GM23338 (cell line): ENCODE measurements at regions not wholly inside any gene's neighbourhood (a gene's known extent, or its start where the extent isn't known, plus 50 kb on each side); places are given as distances from the start of the nearest gene placed in this dataset.

ENCODE experiments used
- ATAC-seq: fragments of 200-7000 bp; cut with Tn5 transposase; 3 replicates; pipeline ENCODE4 v1.9.1; 2020
- DNase-seq: peaks from one replicate; pipeline ENCODE4 v3.0.0-alpha.2; 2015; ENCODE audit warnings: low spot score
- H2AFZ ChIP-seq: fragments of 200-600 bp; sonication (generic); 2 replicates; pipeline ENCODE4 v1.8.0; 2016; ENCODE audit warnings: antibody characterized with exemption, mild to moderate bottlenecking, moderate library complexity
- H3F3A ChIP-seq: fragments of 200-600 bp; sonication (generic); replicated peaks from 2 replicates; pipeline ENCODE4 v1.8.0; 2017; ENCODE audit warnings: antibody characterized with exemption, mixed run types, low read depth
- H3K27ac ChIP-seq: fragments of 200-600 bp; sonication (generic); 2 replicates; pipeline ENCODE4 v1.6.1; 2016; ENCODE audit warnings: low read depth
- H3K27me3 ChIP-seq: fragments of 200-600 bp; sonication (generic); 2 replicates; pipeline ENCODE4 v1.8.0; 2016; ENCODE audit warnings: mild to moderate bottlenecking, mixed run types, moderate library complexity; ENCODE audit not compliant: insufficient read depth
- H3K36me3 ChIP-seq: fragments of 200-600 bp; sonication (generic); 2 replicates; pipeline ENCODE4 v1.8.0; 2016; ENCODE audit warnings: mild to moderate bottlenecking; ENCODE audit not compliant: insufficient read depth
- H3K4me1 ChIP-seq: fragments of 200-600 bp; sonication (generic); 2 replicates; pipeline ENCODE4 v1.8.0; 2016; ENCODE audit warnings: mild to moderate bottlenecking, moderate library complexity; ENCODE audit not compliant: insufficient read depth
- H3K4me2 ChIP-seq: fragments of 200-600 bp; sonication (generic); 2 replicates; pipeline ENCODE4 v1.7.1; 2017; ENCODE audit warnings: mixed run types
- H3K4me3 ChIP-seq: fragments of 200-600 bp; sonication (generic); 2 replicates; pipeline ENCODE4 v1.6.1; 2016; ENCODE audit warnings: mixed run types
- H3K79me2 ChIP-seq: fragments of 200-600 bp; sonication (generic); replicated peaks from 2 replicates; pipeline ENCODE4 v1.8.0; 2017; ENCODE audit warnings: mild to moderate bottlenecking; ENCODE audit not compliant: insufficient read depth
- H3K9me2 ChIP-seq: fragments of 200-600 bp; sonication (generic); 2 replicates; pipeline ENCODE4 v1.8.0; 2017; ENCODE audit not compliant: insufficient read depth
- H4K20me1 ChIP-seq: fragments of 200-600 bp; sonication (generic); replicated peaks from 2 replicates; pipeline ENCODE4 v1.8.0; 2017; ENCODE audit warnings: mild to moderate bottlenecking; ENCODE audit not compliant: insufficient read depth
- H3K27ac Mint-ChIP-seq: 2 replicates; pipeline ENCODE4 v1.8.0; 2020; ENCODE audit warnings: inconsistent platforms, mild to moderate bottlenecking, moderate library complexity, mixed read lengths
- H3K27me3 Mint-ChIP-seq: 3 replicates; pipeline ENCODE4 v1.8.0; 2022; ENCODE audit warnings: low read depth, mild to moderate bottlenecking, moderate library complexity, mixed read lengths, inconsistent platforms; ENCODE audit not compliant: insufficient read depth, poor library complexity
- H3K36me3 Mint-ChIP-seq: 3 replicates; pipeline ENCODE4 v1.8.0; 2021; ENCODE audit warnings: low read depth, mild to moderate bottlenecking, inconsistent platforms, moderate library complexity, mixed read lengths
- H3K4me1 Mint-ChIP-seq: 3 replicates; pipeline ENCODE4 v1.8.0; 2020; ENCODE audit warnings: mild to moderate bottlenecking, inconsistent platforms, mixed read lengths
- H3K4me3 Mint-ChIP-seq: 3 replicates; pipeline ENCODE4 v1.8.0; 2021; ENCODE audit warnings: moderate library complexity, mild to moderate bottlenecking, inconsistent platforms, mixed read lengths
- H3K9me3 Mint-ChIP-seq: 3 replicates; pipeline ENCODE4 v1.8.0; 2020; ENCODE audit warnings: moderate library complexity, mild to moderate bottlenecking, inconsistent platforms, mixed read lengths
- JUNB ChIP-seq: IDR thresholded peaks from one replicate; pipeline ENCODE4 v1.6.1; 2016; ENCODE audit warnings: antibody characterized with exemption; ENCODE audit not compliant: unreplicated experiment
- POLR2AphosphoS5 ChIP-seq: IDR thresholded peaks from 2 replicates; pipeline ENCODE4 v1.6.1; 2016; ENCODE audit warnings: antibody characterized with exemption, low read depth
- STAT1 ChIP-seq: IDR thresholded peaks from one replicate; pipeline ENCODE4 v1.6.1; 2016; ENCODE audit warnings: antibody characterized with exemption; ENCODE audit not compliant: unreplicated experiment
- ZNF114 ChIP-seq: fragments of 250-450 bp; sonication (Bioruptor Pico); IDR thresholded peaks from 2 replicates; pipeline ENCODE4 v1.5.0; 2020; ENCODE audit warnings: mild to moderate bottlenecking, moderate library complexity
- ZNF331 ChIP-seq: fragments of 250-450 bp; sonication (Bioruptor Pico); IDR thresholded peaks from 2 replicates; pipeline ENCODE4 v1.5.0; 2020; ENCODE audit warnings: low read depth, mild to moderate bottlenecking, moderate library complexity
- TF ChIP-seq, protein P1 (sequence below), 2 experiments: fragments of 200-600 bp in 1 of 2; sonication (generic) in 1 of 2; conservative IDR thresholded peaks; 2 replicates each; pipeline versions ENCODE4 v1.5.1 to v1.6.1; 2016 to 2017; ENCODE audit warnings: antibody characterized with exemption in 2 of 2, low read depth in 2 of 2, mild to moderate bottlenecking in 2 of 2, moderate library complexity in 1 of 2
- TF ChIP-seq, protein P2 (sequence below): IDR thresholded peaks from 2 replicates; pipeline ENCODE4 v1.6.1; 2016; ENCODE audit warnings: antibody characterized with exemption
- TF ChIP-seq, protein P3 (sequence below): IDR thresholded peaks from one replicate; pipeline ENCODE4 v1.6.1; 2018; ENCODE audit warnings: antibody characterized with exemption; ENCODE audit not compliant: unreplicated experiment

DNA sequence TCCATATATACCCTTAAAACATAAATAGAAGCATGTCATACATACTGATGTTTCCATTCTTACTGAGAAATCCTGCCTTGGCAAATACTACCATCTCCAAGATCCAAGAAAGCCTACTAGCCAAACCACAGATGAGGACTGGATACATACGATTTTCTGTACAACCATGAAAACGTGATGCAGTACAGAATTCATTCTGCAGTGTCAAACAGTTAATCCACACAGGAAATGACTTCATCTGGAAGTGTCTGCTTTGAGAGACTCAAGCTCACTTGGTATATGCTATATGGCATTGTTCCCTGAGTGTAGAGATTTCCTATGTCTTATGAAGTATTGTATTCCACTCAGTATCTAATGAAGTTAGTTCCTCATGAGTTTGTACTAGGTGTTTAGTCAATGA lies 94.3 kb downstream of the CT47B1 start:
- DNase-seq (no peak), ATAC-seq (no peak)
- no peak overlapping the region for H3K27ac Mint-ChIP-seq
- Histone ChIP-seq H3K36me3 (no peaks in the 10 kb centered on the region), H3K27ac (no peak overlapping the region), H2AFZ (no peak overlapping the region), H3K4me3 (no peak overlapping the region), H3K4me2 (no peak overlapping the region), H3K9me2 (no peaks in the 10 kb centered on the region), H3K4me1 (no peaks in the 10 kb centered on the region), H3K27me3 (no peaks in the 10 kb centered on the region), H4K20me1 (no peaks in the 10 kb centered on the region), H3K79me2 (no peaks in the 10 kb centered on the region), H3F3A (no peaks in the 10 kb centered on the region)
- H3K27me3 Mint-ChIP-seq, result no peaks in the 10 kb centered on the region
- no peaks in the 10 kb centered on the region for H3K4me1 Mint-ChIP-seq
- TF ChIP-seq ZNF331 (CRISPR knock-in tag), result no peak
- no peak for TF ChIP-seq JUNB
- no peak for TF ChIP-seq POLR2AphosphoS5
- TF ChIP-seq, protein P1, sequence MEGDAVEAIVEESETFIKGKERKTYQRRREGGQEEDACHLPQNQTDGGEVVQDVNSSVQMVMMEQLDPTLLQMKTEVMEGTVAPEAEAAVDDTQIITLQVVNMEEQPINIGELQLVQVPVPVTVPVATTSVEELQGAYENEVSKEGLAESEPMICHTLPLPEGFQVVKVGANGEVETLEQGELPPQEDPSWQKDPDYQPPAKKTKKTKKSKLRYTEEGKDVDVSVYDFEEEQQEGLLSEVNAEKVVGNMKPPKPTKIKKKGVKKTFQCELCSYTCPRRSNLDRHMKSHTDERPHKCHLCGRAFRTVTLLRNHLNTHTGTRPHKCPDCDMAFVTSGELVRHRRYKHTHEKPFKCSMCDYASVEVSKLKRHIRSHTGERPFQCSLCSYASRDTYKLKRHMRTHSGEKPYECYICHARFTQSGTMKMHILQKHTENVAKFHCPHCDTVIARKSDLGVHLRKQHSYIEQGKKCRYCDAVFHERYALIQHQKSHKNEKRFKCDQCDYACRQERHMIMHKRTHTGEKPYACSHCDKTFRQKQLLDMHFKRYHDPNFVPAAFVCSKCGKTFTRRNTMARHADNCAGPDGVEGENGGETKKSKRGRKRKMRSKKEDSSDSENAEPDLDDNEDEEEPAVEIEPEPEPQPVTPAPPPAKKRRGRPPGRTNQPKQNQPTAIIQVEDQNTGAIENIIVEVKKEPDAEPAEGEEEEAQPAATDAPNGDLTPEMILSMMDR (conservative IDR thresholded peaks at IDR 0.05; ENCODE audit: low read depth in 2 of 2), result no peak
- no peak for TF ChIP-seq STAT1
- TF ChIP-seq, protein P2, sequence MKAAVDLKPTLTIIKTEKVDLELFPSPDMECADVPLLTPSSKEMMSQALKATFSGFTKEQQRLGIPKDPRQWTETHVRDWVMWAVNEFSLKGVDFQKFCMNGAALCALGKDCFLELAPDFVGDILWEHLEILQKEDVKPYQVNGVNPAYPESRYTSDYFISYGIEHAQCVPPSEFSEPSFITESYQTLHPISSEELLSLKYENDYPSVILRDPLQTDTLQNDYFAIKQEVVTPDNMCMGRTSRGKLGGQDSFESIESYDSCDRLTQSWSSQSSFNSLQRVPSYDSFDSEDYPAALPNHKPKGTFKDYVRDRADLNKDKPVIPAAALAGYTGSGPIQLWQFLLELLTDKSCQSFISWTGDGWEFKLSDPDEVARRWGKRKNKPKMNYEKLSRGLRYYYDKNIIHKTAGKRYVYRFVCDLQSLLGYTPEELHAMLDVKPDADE, result no peak
- H3K36me3 Mint-ChIP-seq, result no peaks in the 10 kb centered on the region
- H3K9me3 Mint-ChIP-seq, result no peaks in the 10 kb centered on the region
- H3K4me3 Mint-ChIP-seq, result no peak overlapping the region

DNA sequence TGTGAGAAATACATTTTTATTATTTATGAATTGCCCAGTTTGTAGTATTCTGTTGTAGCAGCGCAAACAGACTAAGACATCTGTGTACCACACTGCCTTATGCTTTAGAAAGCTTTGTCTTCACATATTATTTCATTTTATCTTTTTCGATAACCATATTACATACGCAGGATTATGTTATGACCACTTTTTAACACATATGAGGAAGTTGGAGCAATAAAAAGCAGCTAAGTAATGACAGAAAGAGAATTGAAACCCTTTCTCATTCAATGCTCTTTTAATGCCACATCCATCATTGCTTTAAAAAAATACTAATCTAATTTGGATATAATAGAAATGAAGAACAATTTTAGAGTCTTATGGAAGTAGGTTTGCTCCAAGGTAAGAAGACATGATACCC lies 99.7 kb downstream of the CT47B1 start:
- no peaks in the 10 kb centered on the region for H4K20me1 ChIP-seq
- H2AFZ ChIP-seq, result no peak overlapping the region
- no peaks in the 10 kb centered on the region for H3K36me3 ChIP-seq
- H3K9me2 ChIP-seq, result no peaks in the 10 kb centered on the region
- ATAC-seq (no peak), DNase-seq (no peak)
- no peaks in the 10 kb centered on the region for H3K79me2 ChIP-seq
- no peak overlapping the region for H3K4me3 ChIP-seq
- no peak overlapping the region for H3K27ac ChIP-seq
- Mint-ChIP-seq H3K9me3 (no peaks in the 10 kb centered on the region), H3K27ac (no peak overlapping the region), H3K36me3 (no peaks in the 10 kb centered on the region), H3K4me3 (no peak overlapping the region), H3K4me1 (no peaks in the 10 kb centered on the region), H3K27me3 (peaks cover 2% of the 10 kb centered on the region)
- H3K27me3 ChIP-seq, result no peaks in the 10 kb centered on the region
- TF ChIP-seq ZNF331 (CRISPR knock-in tag), result no peak
- no peak for TF ChIP-seq POLR2AphosphoS5
- H3K4me2 ChIP-seq, result no peak overlapping the region
- no peaks in the 10 kb centered on the region for H3F3A ChIP-seq
- H3K4me1 ChIP-seq, result no peaks in the 10 kb centered on the region

DNA sequence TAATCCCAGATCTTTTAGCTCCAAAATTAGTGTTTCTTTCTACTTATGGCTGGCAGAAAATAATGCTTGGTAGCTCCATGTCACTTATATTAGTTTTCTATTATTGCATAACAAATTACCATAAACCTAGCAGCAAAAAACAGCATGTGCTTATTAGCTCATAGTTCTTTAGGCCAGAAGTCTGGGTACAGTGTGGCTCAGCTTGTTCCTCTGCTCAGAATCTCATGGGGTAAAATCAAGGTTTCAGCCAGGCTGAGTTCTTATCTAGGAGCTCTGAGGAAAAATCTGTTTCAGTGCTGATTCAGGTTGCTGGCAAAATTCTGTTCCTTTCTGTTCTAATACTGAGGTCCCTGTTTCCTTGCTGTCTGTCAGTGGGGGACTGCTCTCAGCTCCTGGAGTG lies 101.1 kb downstream of the CT47B1 start:
- no peak for ATAC-seq
- Histone ChIP-seq H3K36me3 (no peaks in the 10 kb centered on the region), H3K4me2 (no peak overlapping the region), H3K9me2 (no peaks in the 10 kb centered on the region), H4K20me1 (no peaks in the 10 kb centered on the region), H3K79me2 (no peaks in the 10 kb centered on the region), H3K27ac (no peak overlapping the region), H3K27me3 (no peaks in the 10 kb centered on the region), H3K4me3 (no peak overlapping the region), H2AFZ (no peak overlapping the region), H3K4me1 (no peaks in the 10 kb centered on the region), H3F3A (no peaks in the 10 kb centered on the region)
- Mint-ChIP-seq H3K9me3 (no peaks in the 10 kb centered on the region), H3K27ac (no peak overlapping the region), H3K4me3 (no peak overlapping the region), H3K36me3 (no peaks in the 10 kb centered on the region), H3K27me3 (peaks cover 2% of the 10 kb centered on the region), H3K4me1 (no peaks in the 10 kb centered on the region)
- no peak for DNase-seq
- TF ChIP-seq ZNF331 (CRISPR knock-in tag), result no peak
- TF ChIP-seq ZNF114 (CRISPR knock-in tag), result no peak
- TF ChIP-seq, protein P3, sequence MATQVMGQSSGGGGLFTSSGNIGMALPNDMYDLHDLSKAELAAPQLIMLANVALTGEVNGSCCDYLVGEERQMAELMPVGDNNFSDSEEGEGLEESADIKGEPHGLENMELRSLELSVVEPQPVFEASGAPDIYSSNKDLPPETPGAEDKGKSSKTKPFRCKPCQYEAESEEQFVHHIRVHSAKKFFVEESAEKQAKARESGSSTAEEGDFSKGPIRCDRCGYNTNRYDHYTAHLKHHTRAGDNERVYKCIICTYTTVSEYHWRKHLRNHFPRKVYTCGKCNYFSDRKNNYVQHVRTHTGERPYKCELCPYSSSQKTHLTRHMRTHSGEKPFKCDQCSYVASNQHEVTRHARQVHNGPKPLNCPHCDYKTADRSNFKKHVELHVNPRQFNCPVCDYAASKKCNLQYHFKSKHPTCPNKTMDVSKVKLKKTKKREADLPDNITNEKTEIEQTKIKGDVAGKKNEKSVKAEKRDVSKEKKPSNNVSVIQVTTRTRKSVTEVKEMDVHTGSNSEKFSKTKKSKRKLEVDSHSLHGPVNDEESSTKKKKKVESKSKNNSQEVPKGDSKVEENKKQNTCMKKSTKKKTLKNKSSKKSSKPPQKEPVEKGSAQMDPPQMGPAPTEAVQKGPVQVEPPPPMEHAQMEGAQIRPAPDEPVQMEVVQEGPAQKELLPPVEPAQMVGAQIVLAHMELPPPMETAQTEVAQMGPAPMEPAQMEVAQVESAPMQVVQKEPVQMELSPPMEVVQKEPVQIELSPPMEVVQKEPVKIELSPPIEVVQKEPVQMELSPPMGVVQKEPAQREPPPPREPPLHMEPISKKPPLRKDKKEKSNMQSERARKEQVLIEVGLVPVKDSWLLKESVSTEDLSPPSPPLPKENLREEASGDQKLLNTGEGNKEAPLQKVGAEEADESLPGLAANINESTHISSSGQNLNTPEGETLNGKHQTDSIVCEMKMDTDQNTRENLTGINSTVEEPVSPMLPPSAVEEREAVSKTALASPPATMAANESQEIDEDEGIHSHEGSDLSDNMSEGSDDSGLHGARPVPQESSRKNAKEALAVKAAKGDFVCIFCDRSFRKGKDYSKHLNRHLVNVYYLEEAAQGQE, result no peak
